ENCODE measurements at regions not wholly inside any gene's neighbourhood (a gene's known extent, or its start where the extent isn't known, plus 50 kb on each side); places are given as distances from the start of the nearest gene placed in this dataset.

DNA sequence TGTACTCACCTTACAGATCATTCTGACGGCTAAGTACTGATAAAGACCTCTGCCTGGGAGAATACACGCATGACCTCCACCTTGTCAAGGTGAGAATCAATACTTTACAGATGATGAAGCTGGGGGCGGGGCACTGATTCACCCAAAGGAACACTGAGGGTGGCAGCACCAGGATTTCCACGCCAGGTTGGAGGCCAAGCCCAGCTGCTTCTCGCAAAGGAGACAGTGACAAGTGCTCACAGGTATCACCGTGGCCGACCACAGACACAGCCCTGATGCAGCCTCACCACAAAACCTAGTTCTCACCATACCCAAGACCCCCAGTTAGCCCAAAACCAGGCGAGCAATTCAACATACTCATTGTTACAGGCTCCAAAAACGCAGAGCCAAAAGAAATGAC lies 434.2 kb downstream of the SOX9 start:
- TF ChIP-seq EZH2 (IDR thresholded peaks at IDR 0.05), result no peak
- no peak for TF ChIP-seq POLR2AphosphoS5 (IDR thresholded peaks at IDR 0.05; ENCODE audit: borderline replicate concordance, low read depth, low read length)
- no peak for TF ChIP-seq FOXP2 (optimal IDR thresholded peaks at IDR 0.05; ENCODE audit: control extremely low read depth, extremely low read length, insufficient read depth)

All from SK-N-MC (cell line).